ENCODE measurements at regions not wholly inside any gene's neighbourhood (a gene's known extent, or its start where the extent isn't known, plus 50 kb on each side); places are given as distances from the start of the nearest gene placed in this dataset.

DNA sequence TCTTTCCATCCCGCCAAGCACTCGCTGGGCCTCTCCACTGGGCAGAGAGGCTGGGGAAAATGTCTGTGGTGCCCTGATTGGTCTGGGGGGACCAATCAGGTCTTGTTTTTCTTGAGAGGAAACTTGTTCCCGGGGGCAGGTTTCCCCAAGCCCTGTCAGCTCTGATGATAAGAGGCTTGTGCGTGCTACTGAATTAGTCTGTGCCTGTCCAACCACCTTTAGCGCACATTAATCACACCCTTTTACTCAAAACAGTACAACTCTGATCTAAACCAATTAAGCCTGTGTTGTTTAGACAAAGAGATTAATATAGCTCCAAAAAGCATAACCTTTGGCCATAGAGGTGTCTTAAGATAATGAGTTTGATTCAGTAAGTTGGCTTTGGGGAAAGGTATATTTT lies 580.4 kb downstream of the VRK1 start:
- TF ChIP-seq, protein P1, sequence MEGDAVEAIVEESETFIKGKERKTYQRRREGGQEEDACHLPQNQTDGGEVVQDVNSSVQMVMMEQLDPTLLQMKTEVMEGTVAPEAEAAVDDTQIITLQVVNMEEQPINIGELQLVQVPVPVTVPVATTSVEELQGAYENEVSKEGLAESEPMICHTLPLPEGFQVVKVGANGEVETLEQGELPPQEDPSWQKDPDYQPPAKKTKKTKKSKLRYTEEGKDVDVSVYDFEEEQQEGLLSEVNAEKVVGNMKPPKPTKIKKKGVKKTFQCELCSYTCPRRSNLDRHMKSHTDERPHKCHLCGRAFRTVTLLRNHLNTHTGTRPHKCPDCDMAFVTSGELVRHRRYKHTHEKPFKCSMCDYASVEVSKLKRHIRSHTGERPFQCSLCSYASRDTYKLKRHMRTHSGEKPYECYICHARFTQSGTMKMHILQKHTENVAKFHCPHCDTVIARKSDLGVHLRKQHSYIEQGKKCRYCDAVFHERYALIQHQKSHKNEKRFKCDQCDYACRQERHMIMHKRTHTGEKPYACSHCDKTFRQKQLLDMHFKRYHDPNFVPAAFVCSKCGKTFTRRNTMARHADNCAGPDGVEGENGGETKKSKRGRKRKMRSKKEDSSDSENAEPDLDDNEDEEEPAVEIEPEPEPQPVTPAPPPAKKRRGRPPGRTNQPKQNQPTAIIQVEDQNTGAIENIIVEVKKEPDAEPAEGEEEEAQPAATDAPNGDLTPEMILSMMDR (IDR thresholded peaks at IDR 0.05): no peak
- TF ChIP-seq POLR2A (IDR thresholded peaks at IDR 0.05) (no peak), EP300 (IDR thresholded peaks at IDR 0.05) (no peak)
